K562 (cell line): ENCODE measurements at regions not wholly inside any gene's neighbourhood (a gene's known extent, or its start where the extent isn't known, plus 50 kb on each side); places are given as distances from the start of the nearest gene placed in this dataset.

Experiments used
- BRF1 ChIP-seq: IDR thresholded peaks from 3 replicates; pipeline ENCODE4 v1.6.1; 2011; ENCODE audit warnings: borderline replicate concordance, mild to moderate bottlenecking; ENCODE audit not compliant: insufficient read length; ENCODE audit errors: extremely low read depth
- CBFA2T3 ChIP-seq: fragments of 450-650 bp; IDR thresholded peaks from 2 replicates; pipeline ENCODE4 v1.6.1; 2017
- CHD4 ChIP-seq: fragments of 200-600 bp; sonication (generic); IDR thresholded peaks from 3 replicates; pipeline ENCODE4 v1.6.1; 2012; ENCODE audit warnings: low read depth, mild to moderate bottlenecking, mixed read lengths, low read length, inconsistent platforms; ENCODE audit not compliant: insufficient read depth, insufficient replicate concordance, poor library complexity, severe bottlenecking
- CTCF ChIP-seq, 3 experiments: IDR thresholded peaks in 2 of 3; conservative IDR thresholded peaks in 1 of 3; 2 replicates each; pipeline ENCODE4 v1.5.1; 2011 to 2012; ENCODE audit warnings: low read length in 3 of 3, mild to moderate bottlenecking in 3 of 3, control low read depth in 2 of 3, improper control_type of control experiment in 1 of 3, inconsistent platforms in 1 of 3, low read depth in 1 of 3, mixed read lengths in 1 of 3, moderate library complexity in 1 of 3; ENCODE audit not compliant: insufficient read depth in 2 of 3
- GATA2 ChIP-seq: sonication (generic); formaldehyde crosslinking; IDR thresholded peaks from 2 replicates; pipeline ENCODE4 v1.4.0; 2020; ENCODE audit warnings: mild to moderate bottlenecking, missing genetic modification reagents
- MEIS2 ChIP-seq: fragments of 450-650 bp; IDR thresholded peaks from 2 replicates; pipeline ENCODE4 v1.6.1; 2014; ENCODE audit warnings: mild to moderate bottlenecking; ENCODE audit not compliant: partially characterized antibody
- MXD1 ChIP-seq: fragments of 250-450 bp; sonication (Bioruptor Pico); IDR thresholded peaks from 2 replicates; pipeline ENCODE4 v1.8.0; 2021; ENCODE audit warnings: borderline replicate concordance, mild to moderate bottlenecking, moderate library complexity; ENCODE audit not compliant: poor library complexity, severe bottlenecking
- MYC ChIP-seq, 2 experiments: fragments of 250-450 bp in 1 of 2; sonication (Bioruptor Pico) in 1 of 2; IDR thresholded peaks; 2 replicates each; pipeline versions ENCODE4 v1.5.1 to v1.6.1; 2012 to 2021; ENCODE audit warnings: low read depth in 2 of 2, borderline replicate concordance in 1 of 2, improper control_type of control experiment in 1 of 2, low read length in 1 of 2, mild to moderate bottlenecking in 1 of 2, moderate library complexity in 1 of 2
- POLR2A ChIP-seq: fragments of 450-650 bp; conservative IDR thresholded peaks from 2 replicates; pipeline ENCODE4 v1.6.1; 2016
- POLR2AphosphoS5 ChIP-seq: IDR thresholded peaks from 2 replicates; pipeline ENCODE4 v1.6.1; 2011; ENCODE audit warnings: mild to moderate bottlenecking, low read depth, low read length, moderate library complexity; ENCODE audit not compliant: control insufficient read depth, insufficient read depth
- REST ChIP-seq, 2 experiments: fragments of 450-650 bp; formaldehyde crosslinking in 1 of 2; IDR thresholded peaks; 2 replicates each; pipeline versions ENCODE4 v1.4.0 to v1.6.1; 2014 to 2020; ENCODE audit warnings: mild to moderate bottlenecking in 2 of 2, borderline replicate concordance in 1 of 2, low read depth in 1 of 2
- SMC3 ChIP-seq: conservative IDR thresholded peaks from 2 replicates; pipeline ENCODE4 v1.6.1; 2011; ENCODE audit warnings: low read depth, low read length, improper control_type of control experiment; ENCODE audit not compliant: insufficient read depth
- SRSF9 ChIP-seq: fragments of 200-400 bp; formaldehyde crosslinking; IDR thresholded peaks from 2 replicates; pipeline ENCODE4 v1.6.1; 2017; ENCODE audit warnings: low read depth, low read length, borderline replicate concordance
- XRCC5 ChIP-seq: fragments of 200-400 bp; formaldehyde crosslinking; IDR thresholded peaks from 2 replicates; pipeline ENCODE4 v1.6.1; 2017; ENCODE audit warnings: low read depth, mild to moderate bottlenecking, low read length

GRCh38 chr5:110913221-110913620 lies 158.3 kb upstream of the TSLP start:
- TF ChIP-seq CTCF (IDR thresholded peaks at IDR 0.05 in 2 of 3, conservative IDR thresholded peaks at IDR 0.05 in 1 of 3; ENCODE audit: insufficient read depth in 2 of 3, low read depth in 1 of 3, low read length in 3 of 3) (no peak), GATA2 (CRISPR knock-in tag) (no peak), POLR2AphosphoS5 (no peak), XRCC5 (no peak), SRSF9 (no peak), MYC (IDR thresholded peaks at IDR 0.05; ENCODE audit: low read depth, low read length) (no peak), MYC (CRISPR knock-in tag; IDR thresholded peaks at IDR 0.05; ENCODE audit: borderline replicate concordance, low read depth) (no peak), BRF1 (no peak), SMC3 (no peak), POLR2A (no peak), MXD1 (CRISPR knock-in tag) (no peak), REST (IDR thresholded peaks at IDR 0.05; ENCODE audit: borderline replicate concordance) (no peak), REST (CRISPR knock-in tag; IDR thresholded peaks at IDR 0.05; ENCODE audit: low read depth) (no peak), CHD4 (no peak), CBFA2T3 (no peak), MEIS2 (no peak)
